MM.1S (cell line): ENCODE measurements at regions not wholly inside any gene's neighbourhood (a gene's known extent, or its start where the extent isn't known, plus 50 kb on each side); places are given as distances from the start of the nearest gene placed in this dataset.

Experiments used
- DNase-seq: peaks from one replicate; pipeline ENCODE4 v3.0.0-alpha.2; 2015
- H2AFZ ChIP-seq: fragments of 300-600 bp; sonication (generic); 2 replicates; pipeline ENCODE4 v1.6.0; 2016; ENCODE audit warnings: antibody characterized with exemption, low read length
- H3F3A ChIP-seq: fragments of 300-600 bp; sonication (generic); 2 replicates; pipeline ENCODE4 v1.6.1; 2016; ENCODE audit warnings: mild to moderate bottlenecking, antibody characterized with exemption, low read length, moderate library complexity, mixed read lengths; ENCODE audit not compliant: insufficient read depth
- H3K27ac ChIP-seq: fragments of 300-600 bp; sonication (generic); 2 replicates; pipeline ENCODE4 v1.5.1; 2016; ENCODE audit warnings: mild to moderate bottlenecking, low read length
- H3K27me3 ChIP-seq: fragments of 300-600 bp; sonication (generic); replicated peaks from 2 replicates; pipeline ENCODE4 v1.6.0; 2016; ENCODE audit warnings: low read length; ENCODE audit not compliant: insufficient read depth
- H3K36me3 ChIP-seq: fragments of 300-600 bp; sonication (generic); replicated peaks from 2 replicates; pipeline ENCODE4 v1.6.1; 2016; ENCODE audit warnings: mild to moderate bottlenecking, low read length, mixed read lengths; ENCODE audit not compliant: insufficient read depth
- H3K4me1 ChIP-seq: fragments of 300-600 bp; sonication (generic); 2 replicates; pipeline ENCODE4 v1.6.1; 2016; ENCODE audit warnings: low read length, mixed read lengths
- H3K4me2 ChIP-seq: fragments of 300-600 bp; sonication (generic); 2 replicates; pipeline ENCODE4 v1.6.0; 2016; ENCODE audit warnings: low read depth, low read length
- H3K4me3 ChIP-seq: fragments of 300-600 bp; sonication (generic); 2 replicates; pipeline ENCODE4 v1.5.1; 2016; ENCODE audit warnings: low read length, mixed read lengths
- H3K79me2 ChIP-seq: fragments of 300-600 bp; sonication (generic); 2 replicates; pipeline ENCODE4 v1.6.1; 2016; ENCODE audit warnings: mixed run types, low read length, mixed read lengths
- H3K9ac ChIP-seq: fragments of 300-600 bp; sonication (generic); 2 replicates; pipeline ENCODE4 v1.6.1; 2016; ENCODE audit warnings: low read length, mixed read lengths
- H3K9me2 ChIP-seq: fragments of 300-600 bp; sonication (generic); replicated peaks from 2 replicates; pipeline ENCODE4 v1.6.1; 2016; ENCODE audit warnings: mild to moderate bottlenecking, low read length, mixed read lengths; ENCODE audit not compliant: insufficient read depth
- H3K9me3 ChIP-seq: fragments of 300-600 bp; sonication (generic); replicated peaks from 2 replicates; pipeline ENCODE4 v1.6.1; 2016; ENCODE audit warnings: mild to moderate bottlenecking, low read length, mixed read lengths; ENCODE audit not compliant: insufficient read depth
- H4K20me1 ChIP-seq: fragments of 300-600 bp; sonication (generic); 2 replicates; pipeline ENCODE4 v1.6.1; 2016; ENCODE audit warnings: mild to moderate bottlenecking, low read length, moderate library complexity, mixed read lengths; ENCODE audit not compliant: insufficient read depth
- CTCF ChIP-seq: fragments of 300-600 bp; sonication (generic); IDR thresholded peaks from 2 replicates; pipeline ENCODE4 v1.5.1; 2016; ENCODE audit warnings: antibody characterized with exemption, low read length, mixed read lengths
- EZH2 ChIP-seq: fragments of 300-600 bp; sonication (generic); optimal IDR thresholded peaks from 2 replicates; pipeline ENCODE3; 2017; ENCODE audit warnings: low read depth, mild to moderate bottlenecking, antibody characterized with exemption, low read length, mixed read lengths
- EZH2phosphoT487 ChIP-seq: fragments of 300-600 bp; sonication (generic); IDR thresholded peaks from 2 replicates; pipeline ENCODE4 v1.6.1; 2018; ENCODE audit warnings: antibody characterized with exemption, low read length

- Histone ChIP-seq H3K27me3 (peaks cover 93% of the 10 kb centered on the region), H3K9me2 (no peaks in the 10 kb centered on the region), H2AFZ (no peak overlapping the region), H3K79me2 (no peaks in the 10 kb centered on the region), H3K4me2 (no peak overlapping the region), H3K9me3 (no peaks in the 10 kb centered on the region), H3K4me3 (no peak overlapping the region), H3K27ac (no peak overlapping the region), H3K4me1 (no peaks in the 10 kb centered on the region), H4K20me1 (no peaks in the 10 kb centered on the region), H3K9ac (no peak overlapping the region), H3F3A (no peaks in the 10 kb centered on the region), H3K36me3 (no peaks in the 10 kb centered on the region)
- no peak for DNase-seq
- TF ChIP-seq EZH2phosphoT487 (no peak), CTCF (no peak), EZH2 (no peak)
Measured at GRCh38 chr11:70810133-70810532, 411.8 kb downstream of the CTTN start.

GRCh38 chr11:70810681-70811080 lies 412.4 kb downstream of the CTTN start:
- no peaks in the 10 kb centered on the region for H3K79me2 ChIP-seq
- no peak overlapping the region for H3K4me2 ChIP-seq
- no peaks in the 10 kb centered on the region for H3K36me3 ChIP-seq
- no peak for DNase-seq
- H3K9ac ChIP-seq: no peak overlapping the region
- H3K4me1 ChIP-seq: no peaks in the 10 kb centered on the region
- H3K27ac ChIP-seq: no peak overlapping the region
- no peaks in the 10 kb centered on the region for H3F3A ChIP-seq
- H3K4me3 ChIP-seq: no peak overlapping the region
- H3K9me3 ChIP-seq: no peaks in the 10 kb centered on the region
- H4K20me1 ChIP-seq: no peaks in the 10 kb centered on the region
- H3K27me3 ChIP-seq: peaks cover 91% of the 10 kb centered on the region
- no peaks in the 10 kb centered on the region for H3K9me2 ChIP-seq
- TF ChIP-seq EZH2 (no peak), EZH2phosphoT487 (no peak), CTCF (no peak)
- no peak overlapping the region for H2AFZ ChIP-seq

GRCh38 chr11:70811483-70811882 lies 413.2 kb downstream of the CTTN start:
- Histone ChIP-seq H2AFZ (no peak overlapping the region), H3K9me2 (no peaks in the 10 kb centered on the region), H4K20me1 (no peaks in the 10 kb centered on the region), H3K27ac (no peak overlapping the region), H3K36me3 (no peaks in the 10 kb centered on the region), H3K4me1 (no peaks in the 10 kb centered on the region), H3F3A (no peaks in the 10 kb centered on the region), H3K4me2 (no peak overlapping the region), H3K4me3 (no peak overlapping the region), H3K27me3 (peaks cover 91% of the 10 kb centered on the region), H3K9ac (no peak overlapping the region), H3K79me2 (no peaks in the 10 kb centered on the region), H3K9me3 (no peaks in the 10 kb centered on the region)
- TF ChIP-seq EZH2 (no peak), CTCF (no peak), EZH2phosphoT487 (no peak)
- no peak for DNase-seq

GRCh38 chr11:70811915-70812314 lies 413.6 kb downstream of the CTTN start:
- no peak for TF ChIP-seq CTCF
- no peak for TF ChIP-seq EZH2
- no peak for TF ChIP-seq EZH2phosphoT487
- no peak overlapping the region for H3K4me2 ChIP-seq
- no peaks in the 10 kb centered on the region for H3F3A ChIP-seq
- no peaks in the 10 kb centered on the region for H3K36me3 ChIP-seq
- no peak overlapping the region for H2AFZ ChIP-seq
- no peaks in the 10 kb centered on the region for H3K79me2 ChIP-seq
- DNase-seq: no peak
- peaks cover 91% of the 10 kb centered on the region for H3K27me3 ChIP-seq
- H4K20me1 ChIP-seq: no peaks in the 10 kb centered on the region
- no peaks in the 10 kb centered on the region for H3K9me3 ChIP-seq
- no peaks in the 10 kb centered on the region for H3K9me2 ChIP-seq
- H3K27ac ChIP-seq: no peak overlapping the region
- H3K4me1 ChIP-seq: no peaks in the 10 kb centered on the region
- no peak overlapping the region for H3K9ac ChIP-seq
- H3K4me3 ChIP-seq: no peak overlapping the region
